HG03066 (cell line): ENCODE measurements at regions not wholly inside any gene's neighbourhood (a gene's known extent, or its start where the extent isn't known, plus 50 kb on each side); places are given as distances from the start of the nearest gene placed in this dataset.

Experiments used
- ATAC-seq: cut with Tn5 transposase; IDR thresholded peaks from one replicate; pipeline ENCODE4 v1.9.1; 2021; ENCODE audit warnings: low read depth; ENCODE audit not compliant: unreplicated experiment

- no peak for ATAC-seq
Observed at GRCh38 chr22:46074771-46075551, 75.4 kb upstream of the PPARA start.

GRCh38 chr22:46075764-46076531, 74.4 kb upstream of the PPARA start:
- ATAC-seq: no peak

- ATAC-seq: no peak
Observed at GRCh38 chr22:46076651-46077339, 73.5 kb upstream of the PPARA start.

- no peak for ATAC-seq
Observed at GRCh38 chr22:46077669-46078099, 72.6 kb upstream of the PPARA start.

DNA sequence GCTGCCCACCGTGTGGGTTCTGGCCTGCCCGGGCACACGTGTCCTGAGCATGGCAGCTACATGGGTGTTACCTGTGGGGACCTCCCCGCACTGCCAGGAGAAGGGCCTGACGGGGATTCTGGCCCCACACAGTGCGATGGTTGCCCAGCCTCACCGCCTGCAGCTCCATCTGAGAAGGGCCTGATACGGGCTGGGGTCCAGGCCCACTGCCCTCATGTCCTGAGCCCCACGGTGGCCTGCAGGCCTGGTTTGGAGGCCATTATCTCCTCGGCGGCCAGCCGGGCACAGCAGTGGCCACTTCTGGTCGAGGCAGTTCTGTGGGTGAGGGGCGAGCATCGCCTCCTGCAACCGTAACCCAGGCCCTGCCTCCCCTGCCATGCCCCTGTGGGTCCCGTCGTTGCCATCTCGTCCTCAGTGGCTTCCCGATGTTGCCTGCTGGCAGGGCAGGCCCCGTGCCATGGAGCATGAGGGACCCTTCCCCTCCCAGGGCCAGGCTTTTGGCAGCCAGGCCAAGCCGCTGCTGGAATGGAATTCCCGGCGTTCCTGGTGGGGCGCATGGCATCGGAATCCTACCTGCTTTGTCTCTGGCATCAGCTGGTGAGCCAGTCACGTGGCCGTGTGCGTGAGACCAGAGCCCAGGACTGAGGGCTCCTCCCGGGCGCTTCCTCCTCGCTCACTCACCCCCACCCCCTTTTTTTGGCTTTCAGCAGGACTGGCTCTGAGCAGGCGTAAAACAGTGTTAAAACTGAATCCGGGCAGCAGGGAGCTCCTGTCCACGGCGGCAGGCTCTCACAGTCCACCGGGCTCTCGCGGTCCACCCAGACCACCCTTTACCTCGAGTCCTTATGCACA, 71.9 kb upstream of the PPARA start:
- ATAC-seq: no peak

DNA sequence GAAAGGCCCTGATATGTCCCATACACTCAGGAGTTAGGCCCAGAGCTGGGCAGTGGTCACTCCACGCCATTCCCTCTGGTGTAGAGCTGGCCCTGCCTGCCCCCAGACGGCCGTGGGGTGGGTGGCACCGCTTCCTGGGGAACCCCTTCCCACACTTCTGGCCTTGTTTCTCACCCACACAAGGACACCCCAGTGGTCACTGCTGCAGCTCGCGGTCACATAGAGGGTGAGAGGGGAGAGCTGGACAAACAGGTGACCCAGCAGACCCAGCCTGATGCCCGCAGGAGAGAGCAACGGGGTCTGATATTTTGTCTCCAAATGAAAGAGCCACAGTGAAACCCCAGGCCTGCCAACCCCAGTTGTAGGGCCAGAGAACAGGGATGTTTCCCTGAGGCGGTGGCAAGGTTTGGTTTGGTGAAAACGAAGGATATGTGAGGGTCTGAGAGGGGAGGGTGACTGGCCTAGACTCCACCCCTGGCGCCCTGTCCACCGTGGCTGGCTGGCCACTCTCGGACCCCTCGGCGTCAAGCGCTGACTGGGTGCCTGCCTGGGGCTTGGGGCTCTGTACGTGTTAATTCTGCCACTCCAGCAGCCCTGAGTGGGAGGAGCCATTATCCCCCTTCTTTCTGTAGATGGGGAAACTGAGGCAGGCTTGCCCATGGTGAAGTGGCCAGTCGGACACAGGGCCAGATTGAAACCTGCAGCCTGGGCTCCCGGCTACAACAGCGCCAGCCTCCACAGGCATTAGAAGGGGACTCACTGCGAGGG, 71.0 kb upstream of the PPARA start:
- ATAC-seq: no peak

DNA sequence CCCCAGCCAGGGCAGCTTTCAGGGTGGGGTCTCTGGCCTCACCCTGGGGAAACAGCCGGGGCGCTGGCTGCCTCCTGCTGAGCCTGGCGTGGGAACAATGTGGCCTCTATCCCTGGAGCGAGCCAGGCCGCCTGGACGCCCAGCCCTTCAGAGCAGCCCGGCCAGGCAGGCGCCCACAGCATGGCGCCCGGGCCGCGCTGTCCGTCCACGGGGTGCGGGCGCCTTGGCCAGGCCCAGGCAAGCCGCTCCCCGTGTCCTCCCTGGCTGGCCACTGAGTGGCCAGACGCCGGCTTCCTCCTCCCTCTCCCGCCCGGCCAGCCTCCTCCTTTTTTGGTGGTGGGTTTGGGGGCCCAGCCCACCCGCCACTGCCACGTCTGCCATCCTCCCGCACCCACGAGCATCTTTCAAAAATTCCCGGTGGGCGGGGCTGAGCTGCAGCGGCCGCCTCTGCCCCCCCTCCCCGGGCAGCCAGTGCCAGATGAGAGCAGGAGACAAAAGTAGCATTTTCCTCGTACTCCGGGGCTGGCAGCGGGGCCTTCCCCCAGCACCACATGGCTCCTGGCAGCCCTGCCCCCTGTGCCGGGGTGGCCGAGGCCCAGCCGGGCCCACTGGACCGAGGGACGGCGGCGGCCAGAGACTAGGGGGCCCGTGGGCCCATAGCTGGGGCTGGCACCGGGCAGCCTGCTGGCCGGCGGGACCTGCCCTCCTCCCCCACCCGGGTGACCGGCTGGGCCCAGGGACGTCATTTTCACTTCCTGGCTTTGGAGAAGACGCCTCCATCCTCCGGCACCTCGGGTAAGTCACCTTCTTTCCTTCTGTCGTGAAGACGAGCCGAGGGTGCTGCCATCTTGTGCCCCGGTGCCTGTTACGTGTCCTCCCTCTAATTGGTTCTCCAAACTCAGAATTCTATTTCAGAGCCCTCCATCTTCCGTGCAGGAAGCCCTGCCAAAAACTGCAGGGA, 70.2 kb upstream of the PPARA start:
- ATAC-seq: no peak

GRCh38 chr22:46081036-46081830, 69.1 kb upstream of the PPARA start:
- no peak for ATAC-seq

DNA sequence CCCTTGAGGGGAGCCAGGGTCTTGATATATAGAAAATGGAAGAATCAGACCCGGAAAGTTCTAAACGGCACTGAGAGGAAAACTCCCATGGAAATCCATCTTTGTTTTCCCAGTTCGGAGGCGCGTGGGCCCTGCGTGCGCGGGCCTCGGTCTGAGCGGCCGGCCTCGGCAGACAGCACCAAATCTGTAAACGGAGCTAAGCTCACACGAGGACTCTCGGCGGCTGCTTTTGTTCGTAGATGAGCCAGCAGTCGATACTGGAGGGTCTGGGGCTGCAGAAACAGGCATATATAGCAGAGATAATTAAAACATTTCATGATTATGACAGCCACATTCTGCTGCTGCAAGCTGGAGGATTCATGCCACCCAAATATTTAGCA, 68.5 kb upstream of the PPARA start:
- ATAC-seq: no peak

GRCh38 chr22:46082633-46083032, 67.7 kb upstream of the PPARA start:
- ATAC-seq: no peak

GRCh38 chr22:46083383-46084350, 66.7 kb upstream of the PPARA start:
- ATAC-seq: no peak

GRCh38 chr22:46084376-46084775, 66.0 kb upstream of the PPARA start:
- ATAC-seq: no peak

DNA sequence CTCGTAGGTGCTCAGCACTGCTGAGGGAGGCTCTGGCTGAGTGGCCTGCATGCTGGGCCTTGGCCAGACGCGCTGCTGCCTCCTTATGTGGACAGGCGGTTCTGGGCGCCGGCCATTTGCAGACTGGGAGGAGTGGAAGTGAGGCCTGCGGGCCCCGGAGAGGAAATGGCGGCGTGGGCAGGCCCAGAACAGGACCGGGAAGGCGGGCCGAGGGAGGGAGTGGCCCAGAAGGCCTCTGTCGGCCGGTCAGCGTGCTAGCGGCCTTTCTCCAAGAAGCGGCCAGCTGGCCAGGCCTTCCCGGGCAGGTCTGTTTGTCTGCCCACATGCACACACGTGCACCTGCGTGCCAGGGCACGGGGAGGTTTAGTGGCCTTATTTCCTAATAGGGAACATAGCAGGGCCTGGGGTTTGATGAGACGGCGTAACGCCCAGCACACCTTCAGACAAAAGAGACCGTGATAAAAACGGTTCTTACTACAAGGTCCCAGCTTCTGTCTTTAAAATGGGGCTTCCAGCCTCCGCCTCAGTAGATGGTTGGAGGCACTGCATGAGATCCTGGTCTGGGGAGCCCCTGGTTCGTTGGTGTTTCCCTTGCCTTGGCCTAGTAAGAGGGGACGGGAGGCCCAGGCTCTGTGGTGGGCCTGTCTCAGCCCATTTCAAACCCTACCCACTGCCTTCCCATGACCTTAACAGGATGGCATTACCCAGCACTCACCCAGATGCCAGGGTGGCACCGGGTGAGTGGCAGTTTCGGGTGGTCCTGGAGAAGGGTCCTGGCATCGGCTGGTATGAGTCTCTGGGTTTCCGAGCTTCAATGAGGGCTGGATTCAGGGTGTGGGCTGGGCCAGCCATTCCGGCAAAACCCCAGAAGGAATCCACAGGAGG, 65.1 kb upstream of the PPARA start:
- ATAC-seq: no peak

GRCh38 chr22:46085828-46086576, 64.3 kb upstream of the PPARA start:
- ATAC-seq: no peak
